NCI-H2107 treated with DMSO at 0.1 percent for 48 hours (cell line): ENCODE measurements at regions not wholly inside any gene's neighbourhood (a gene's known extent, or its start where the extent isn't known, plus 50 kb on each side); places are given as distances from the start of the nearest gene placed in this dataset.
A peak's percentile ranks its signal among the peaks of the same experiment; 100 is the strongest.

Source experiments
- DNase-seq: peaks from one replicate; lab custom pipeline; 2025; ENCODE audit not compliant: unreplicated experiment; lab: John Stamatoyannopoulos, UW

- no peak for DNase-seq
These were observed 469.8 kb downstream of the ACTL7B start for GRCh38 chr9:108386032-108386431.

GRCh38 chr9:108383796-108384195 is 472.0 kb downstream of the ACTL7B start:
- DNase-seq, result no peak

GRCh38 chr9:108382310-108382709 is 473.5 kb downstream of the ACTL7B start:
- peak; percentile 31 for DNase-seq

- no peak for DNase-seq
These were observed 477.9 kb downstream of the ACTL7B start for GRCh38 chr9:108377881-108378280.

- no peak for DNase-seq
These were observed 478.4 kb downstream of the ACTL7B start for GRCh38 chr9:108377382-108377781.

GRCh38 chr9:108376140-108376539 is 479.6 kb downstream of the ACTL7B start:
- no peak for DNase-seq

- DNase-seq, result no peak
These were observed 481.2 kb downstream of the ACTL7B start for GRCh38 chr9:108374626-108375025.

- no peak for DNase-seq
These were observed 488.6 kb downstream of the ACTL7B start for GRCh38 chr9:108367188-108367587.

- DNase-seq, result no peak
These were observed 492.5 kb downstream of the ACTL7B start for GRCh38 chr9:108363311-108363710.

- no peak for DNase-seq
These were observed 495.5 kb downstream of the ACTL7B start for GRCh38 chr9:108360304-108360703.

GRCh38 chr9:108356806-108357205 is 499.0 kb downstream of the ACTL7B start:
- no peak for DNase-seq

GRCh38 chr9:108351571-108351970 is 504.2 kb downstream of the ACTL7B start:
- no peak for DNase-seq

GRCh38 chr9:108347463-108348188 is 508.2 kb downstream of the ACTL7B start:
- DNase-seq, result no peak

- no peak for DNase-seq
These were observed 510.0 kb downstream of the ACTL7B start for GRCh38 chr9:108345826-108346225.

- DNase-seq, result no peak
These were observed 516.5 kb downstream of the ACTL7B start for GRCh38 chr9:108339251-108339650.

GRCh38 chr9:108336575-108336974 is 519.2 kb downstream of the ACTL7B start:
- no peak for DNase-seq

- DNase-seq, result no peak
These were observed 522.2 kb downstream of the ACTL7B start for GRCh38 chr9:108333530-108333983.

GRCh38 chr9:108331596-108331995 is 524.2 kb downstream of the ACTL7B start:
- DNase-seq, result no peak

GRCh38 chr9:108325406-108325805 is 530.4 kb downstream of the ACTL7B start:
- no peak for DNase-seq

GRCh38 chr9:108323615-108324014 is 532.2 kb downstream of the ACTL7B start:
- DNase-seq, result no peak

GRCh38 chr9:108322326-108323098 is 533.3 kb downstream of the ACTL7B start:
- no peak for DNase-seq

GRCh38 chr9:108316630-108317029 is 539.2 kb downstream of the ACTL7B start:
- no peak for DNase-seq
